Gastrocnemius medialis (tissue), 4 donors: ENCODE measurements at regions not wholly inside any gene's neighbourhood (a gene's known extent, or its start where the extent isn't known, plus 50 kb on each side); places are given as distances from the start of the nearest gene placed in this dataset.

Source experiments
- CTCF ChIP-seq, 5 experiments: fragments of 450-650 bp in 3 of 5; fragments of 200-600 bp in 2 of 5; sonication (generic) in 2 of 5; IDR thresholded peaks in 4 of 5; conservative IDR thresholded peaks in 1 of 5; 1 replicate in 4 of 5; 2 replicates in 1 of 5; pipeline ENCODE4 v1.5.1; 2016 to 2019; ENCODE audit warnings: antibody characterized with exemption in 5 of 5, mild to moderate bottlenecking in 3 of 5, moderate library complexity in 3 of 5
- POLR2A ChIP-seq, 2 donors: fragments of 450-650 bp; IDR thresholded peaks; one replicate each; pipeline ENCODE4 v1.6.1; 2017; ENCODE audit warnings: antibody characterized with exemption in 2 of 2, mild to moderate bottlenecking in 2 of 2, moderate library complexity in 2 of 2

- TF ChIP-seq CTCF (IDR thresholded peaks at IDR 0.05 in 4 of 5, conservative IDR thresholded peaks at IDR 0.05 in 1 of 5) = no peak
- TF ChIP-seq POLR2A (IDR thresholded peaks at IDR 0.05) = no peak
Observed at GRCh38 chr13:29703421-29703820, 107.9 kb upstream of the SLC7A1 start.
